HG02623 (cell line): ENCODE measurements at regions not wholly inside any gene's neighbourhood (a gene's known extent, or its start where the extent isn't known, plus 50 kb on each side); places are given as distances from the start of the nearest gene placed in this dataset.

Experiments
- ATAC-seq: cut with Tn5 transposase; IDR thresholded peaks from one replicate; pipeline ENCODE4 v1.9.1; 2021; ENCODE audit warnings: moderate library complexity; ENCODE audit not compliant: unreplicated experiment

GRCh38 chrX:49773993-49774392, 55.1 kb upstream of the PAGE4 start:
- ATAC-seq = no peak

- ATAC-seq = no peak
These were observed 61.9 kb upstream of the PAGE4 start for GRCh38 chrX:49767236-49767635.

GRCh38 chrX:49762175-49762720, 66.5 kb upstream of the PAGE1 start:
- no peak for ATAC-seq

GRCh38 chrX:49761481-49761880, 65.7 kb upstream of the PAGE1 start:
- ATAC-seq = no peak

- no peak for ATAC-seq
These were observed 64.6 kb upstream of the PAGE1 start for GRCh38 chrX:49760290-49760890.

GRCh38 chrX:49756692-49757091, 60.9 kb upstream of the PAGE1 start:
- no peak for ATAC-seq

- peak; percentile 45 for ATAC-seq
These were observed 58.6 kb upstream of the PAGE1 start for GRCh38 chrX:49754233-49754857.

- no peak for ATAC-seq
These were observed 57.9 kb upstream of the PAGE1 start for GRCh38 chrX:49753691-49754090.

GRCh38 chrX:49748211-49748956, 52.6 kb upstream of the PAGE1 start:
- ATAC-seq = no peak

- no peak for ATAC-seq
These were observed 50.5 kb upstream of the PAGE1 start for GRCh38 chrX:49746306-49746705.
